Aorta (tissue), 5 donors: ENCODE measurements at regions not wholly inside any gene's neighbourhood (a gene's known extent, or its start where the extent isn't known, plus 50 kb on each side); places are given as distances from the start of the nearest gene placed in this dataset.

Experiments
- ATAC-seq: fragments of 200-7000 bp; cut with Tn5 transposase; one replicate; pipeline ENCODE4 v1.9.1; 2022; ENCODE audit warnings: moderate library complexity; ENCODE audit not compliant: low FRiP score
- DNase-seq, 2 donors: peaks; one replicate each; pipeline ENCODE4 v3.0.0-alpha.2; 2020
- H3K27ac ChIP-seq, 2 donors: one replicate each; pipeline ENCODE4 v1.5.1; 2013; ENCODE audit warnings: low read length in 2 of 2, mild to moderate bottlenecking in 2 of 2, moderate library complexity in 2 of 2, control low read depth in 1 of 2, inconsistent platforms in 1 of 2, low read depth in 1 of 2
- H3K27me3 ChIP-seq, 2 donors: one replicate each; pipeline ENCODE4 v1.6.1; 2013; ENCODE audit warnings: control low read depth in 1 of 2, low read length in 1 of 2, mild to moderate bottlenecking in 1 of 2, moderate library complexity in 1 of 2; ENCODE audit not compliant: insufficient read depth in 2 of 2, control insufficient read depth in 1 of 2
- H3K36me3 ChIP-seq, 2 donors: one replicate each; pipeline ENCODE4 v1.6.1; 2013; ENCODE audit warnings: control low read depth in 1 of 2, low read length in 1 of 2, mild to moderate bottlenecking in 1 of 2; ENCODE audit not compliant: insufficient read depth in 2 of 2, control insufficient read depth in 1 of 2
- H3K4me1 ChIP-seq, 2 donors: one replicate each; pipeline ENCODE4 v1.6.1; 2013; ENCODE audit warnings: low read length in 2 of 2, control low read depth in 1 of 2, mild to moderate bottlenecking in 1 of 2, moderate library complexity in 1 of 2; ENCODE audit not compliant: insufficient read depth in 2 of 2, control insufficient read depth in 1 of 2
- H3K4me3 ChIP-seq, 2 donors: one replicate each; pipeline ENCODE4 v1.5.1; 2013; ENCODE audit warnings: low read length in 2 of 2, control low read depth in 1 of 2, mild to moderate bottlenecking in 1 of 2
- H3K9me3 ChIP-seq: one replicate; pipeline ENCODE4 v1.6.1; 2013; ENCODE audit warnings: mild to moderate bottlenecking, low read length; ENCODE audit not compliant: control insufficient read depth
- WGBS, 2 donors: extraction: QIAGEN DNeasy Blood & Tissue Kit; methylation state at CpG; one replicate each; pipeline ENCODE4 v1.1.7; 2013; 5-methylcytosine and 5-hydroxymethylcytosine counted together
- intact Hi-C, 2 donors: fragments of 100-400 bp; cut with DNase I; formaldehyde crosslinking; loops; one replicate each; pipeline versions ENCODE4 v1.14.2 to v1.15.0; 2022
- donor health status: healthy with polysubstance abuse.
- donor health status: Bipolar disorder and iron deficiency.
- donor health status: DM: no; HTN: no; CAD: no.
- donor health status: DM: no; HTN: no; CAD: no.
- donor health status: DM: yes; HTN: yes; CAD: no.

GRCh38 chr2:185939858-185940257 is 201.3 kb downstream of the FSIP2 start:
- Histone ChIP-seq H3K9me3 (peaks cover 1% of the 10 kb centered on the region), H3K27me3 (no peaks in the 10 kb centered on the region), H3K27ac (no peak overlapping the region), H3K36me3 (no peaks in the 10 kb centered on the region), H3K4me3 (no peak overlapping the region), H3K4me1 (no peaks in the 10 kb centered on the region)
- ATAC-seq (no peak), DNase-seq (no peak)
- intact Hi-C loops = no loop called here

- intact Hi-C loops = no loop called here
- H3K36me3 ChIP-seq = no peaks in the 10 kb centered on the region
- no peaks in the 10 kb centered on the region for H3K4me1 ChIP-seq
- no peak for DNase-seq
- no peak for ATAC-seq
- WGBS, 2 donors = 85 to 88% methylated on average over 4 of the region's 4 CpGs
- H3K4me3 ChIP-seq = no peak overlapping the region
- no peaks in the 10 kb centered on the region for H3K27me3 ChIP-seq
- peaks cover 3% of the 10 kb centered on the region for H3K9me3 ChIP-seq
- no peak overlapping the region for H3K27ac ChIP-seq
Observed at GRCh38 chr2:185942855-185943254, 204.3 kb downstream of the FSIP2 start.

- intact Hi-C loops = no loop called here
- Histone ChIP-seq H3K9me3 (peaks cover 3% of the 10 kb centered on the region), H3K27me3 (no peaks in the 10 kb centered on the region), H3K4me1 (no peaks in the 10 kb centered on the region), H3K36me3 (no peaks in the 10 kb centered on the region), H3K4me3 (no peak overlapping the region), H3K27ac (no peak overlapping the region)
- no peak for ATAC-seq
- WGBS, 2 donors = 79 to 82% methylated on average over 2 of the region's 2 CpGs
- no peak for DNase-seq
Observed at GRCh38 chr2:185947722-185948121, 209.1 kb downstream of the FSIP2 start.

DNA sequence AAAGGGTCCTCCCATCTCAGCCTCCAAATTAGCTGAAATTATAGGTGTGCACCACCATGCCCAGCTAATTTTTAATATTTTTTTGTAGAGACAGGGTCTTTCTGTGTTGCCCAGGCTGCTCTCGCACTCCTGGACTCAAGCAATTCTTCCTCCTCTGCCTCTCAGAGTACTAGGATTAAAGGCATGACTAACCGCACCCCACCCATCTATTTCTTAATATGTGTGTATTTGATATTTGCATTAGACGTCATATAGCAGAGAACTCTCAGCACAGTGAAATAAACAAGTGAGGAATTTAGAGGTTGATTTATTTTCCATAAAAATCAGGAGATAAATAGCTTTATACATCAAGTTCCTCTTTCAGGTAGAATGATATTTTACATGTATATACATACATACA is 213.5 kb downstream of the FSIP2 start:
- intact Hi-C loops = no loop called here
- H3K27ac ChIP-seq = no peak overlapping the region
- WGBS, 2 donors = 93 to 96% methylated on average over 3 of the region's 3 CpGs

DNA sequence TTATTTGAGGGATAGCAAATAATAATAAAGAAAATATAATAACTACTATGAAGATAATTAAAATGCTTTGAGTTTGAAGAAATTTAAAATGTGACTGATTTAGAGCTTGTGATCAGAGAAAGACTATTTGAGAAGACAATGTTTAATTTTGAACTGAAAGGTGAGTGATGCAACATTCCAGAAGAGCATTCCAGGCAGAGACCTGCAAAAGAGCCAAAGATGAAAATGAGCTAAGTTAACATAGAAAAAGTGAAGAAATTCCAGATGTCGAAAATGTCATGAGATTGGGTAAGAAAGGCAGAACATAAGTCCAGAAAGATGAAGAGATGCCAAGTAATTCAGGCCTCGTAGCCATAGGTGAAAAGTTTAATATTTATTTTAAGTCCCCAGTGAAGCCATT is 215.8 kb downstream of the FSIP2 start:
- Histone ChIP-seq H3K36me3 (no peaks in the 10 kb centered on the region), H3K9me3 (no peaks in the 10 kb centered on the region), H3K4me1 (no peaks in the 10 kb centered on the region), H3K4me3 (no peak overlapping the region), H3K27ac (no peak overlapping the region), H3K27me3 (no peaks in the 10 kb centered on the region)
- intact Hi-C loops = no loop called here
- 31 to 54% methylated on average over 2 of the region's 2 CpGs for WGBS, 2 donors
- ATAC-seq = no peak
- DNase-seq = no peak

More for the DNA sequence above, 213.5 kb downstream of the FSIP2 start:
- DNase-seq (no peak), ATAC-seq (no peak)
- Histone ChIP-seq H3K36me3 (no peaks in the 10 kb centered on the region), H3K9me3 (no peaks in the 10 kb centered on the region), H3K4me1 (no peaks in the 10 kb centered on the region), H3K27me3 (no peaks in the 10 kb centered on the region), H3K4me3 (no peak overlapping the region)

DNA sequence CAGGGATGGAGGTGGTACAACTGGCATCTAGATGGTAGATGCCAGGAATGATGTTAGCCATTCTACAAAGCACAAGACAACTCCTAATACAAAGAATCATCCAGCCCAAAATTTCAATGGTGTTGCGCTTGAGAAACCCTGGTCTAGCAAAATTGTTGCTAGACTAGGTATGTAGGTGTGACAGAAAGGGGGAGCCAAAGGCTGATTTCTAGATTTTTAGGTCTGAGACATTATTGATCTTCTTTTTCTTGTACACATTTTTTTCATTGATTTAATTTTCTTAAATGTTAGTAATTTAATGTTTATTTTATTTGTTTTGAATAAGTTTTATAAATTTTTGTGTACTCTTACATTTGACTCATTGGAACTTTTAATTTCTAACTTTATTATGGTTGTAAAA is 216.4 kb downstream of the FSIP2 start:
- no peak overlapping the region for H3K4me3 ChIP-seq
- DNase-seq (no peak), ATAC-seq (no peak)
- no peaks in the 10 kb centered on the region for H3K4me1 ChIP-seq
- H3K27ac ChIP-seq = no peak overlapping the region
- H3K27me3 ChIP-seq = no peaks in the 10 kb centered on the region
- intact Hi-C loops = no loop called here
- H3K36me3 ChIP-seq = no peaks in the 10 kb centered on the region
- H3K9me3 ChIP-seq = no peaks in the 10 kb centered on the region
- WGBS, 2 donors = 53 to 100% methylated on average over 1 of the region's 1 CpG

DNA sequence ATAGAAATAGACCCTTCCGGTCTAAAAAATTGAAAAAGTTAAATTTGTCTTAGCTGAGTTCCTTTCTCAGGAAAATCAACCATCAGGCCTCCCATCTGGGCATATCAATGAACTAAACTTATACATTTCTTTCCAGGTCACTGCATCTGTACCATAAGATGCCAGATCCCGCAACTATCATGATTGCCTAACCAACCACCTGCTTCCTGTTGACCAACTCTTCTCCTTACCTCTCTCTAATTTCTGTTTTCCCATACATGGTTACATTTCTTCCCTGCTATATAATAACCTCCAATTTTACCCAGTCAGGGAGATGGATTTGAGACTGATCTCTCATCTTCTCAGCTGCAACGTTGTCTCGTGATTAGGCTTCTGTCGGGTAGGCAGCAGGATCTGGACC is 228.7 kb downstream of the FSIP2 start:
- intact Hi-C loops = no loop called here
- H3K4me3 ChIP-seq = no peak overlapping the region
- ATAC-seq = no peak
- DNase-seq = no peak
- H3K27me3 ChIP-seq = no peaks in the 10 kb centered on the region
- peaks cover 2% of the 10 kb centered on the region for H3K9me3 ChIP-seq
- H3K4me1 ChIP-seq = no peaks in the 10 kb centered on the region
- WGBS, 2 donors = 93 to 94% methylated on average over 5 of the region's 5 CpGs
- peaks cover 0 to 3% of the 10 kb centered on the region in 2 donors for H3K36me3 ChIP-seq
- H3K27ac ChIP-seq = no peak overlapping the region

GRCh38 chr2:185970148-185970852 is 231.7 kb downstream of the FSIP2 start:
- no peak for DNase-seq
- no peaks in the 10 kb centered on the region for H3K4me1 ChIP-seq
- no peak overlapping the region for H3K27ac ChIP-seq
- intact Hi-C loops = no loop called here
- no peaks in the 10 kb centered on the region for H3K27me3 ChIP-seq
- H3K36me3 ChIP-seq = no peaks in the 10 kb centered on the region
- ATAC-seq = no peak
- WGBS, 2 donors = 79 to 80% methylated on average over 3 of the region's 3 CpGs
- no peaks in the 10 kb centered on the region for H3K9me3 ChIP-seq
- H3K4me3 ChIP-seq = no peak overlapping the region

DNA sequence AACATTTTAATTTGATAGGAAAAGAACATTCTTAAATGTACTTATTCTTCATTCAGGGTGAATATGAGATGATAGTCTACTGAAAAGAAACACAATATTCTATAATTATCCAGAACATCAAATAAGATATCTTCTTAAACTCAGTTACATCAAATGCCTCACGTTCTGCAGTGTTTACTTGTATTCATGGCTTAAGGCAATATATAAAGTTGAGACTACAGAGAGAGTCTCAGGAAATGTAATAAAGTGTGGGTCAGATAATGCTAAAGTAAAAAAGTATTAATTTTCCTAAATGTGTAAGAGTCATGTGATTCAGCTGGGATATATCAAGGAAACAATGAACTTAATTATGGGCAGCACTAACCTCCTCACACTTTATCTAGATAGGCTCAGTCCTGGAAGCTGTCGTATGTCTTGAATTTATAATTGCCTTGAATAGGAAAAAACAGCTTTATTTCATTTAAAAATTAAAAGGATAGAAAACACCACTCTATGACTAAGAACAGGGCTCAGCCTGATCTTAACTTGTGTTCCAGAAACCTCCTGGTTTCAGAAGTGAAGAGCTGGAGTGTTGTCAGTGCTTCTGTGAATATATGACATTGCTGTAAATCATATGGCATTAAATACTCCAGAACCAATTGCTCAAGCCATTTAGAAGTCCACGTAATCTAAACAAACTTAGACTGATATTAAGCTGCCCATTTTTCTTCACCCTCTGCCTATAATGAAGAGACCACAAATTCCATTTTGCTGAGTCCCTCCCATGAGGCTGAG is 240.2 kb downstream of the FSIP2 start:
- Histone ChIP-seq H3K27ac (no peak overlapping the region), H3K4me3 (no peak overlapping the region), H3K36me3 (no peaks in the 10 kb centered on the region), H3K4me1 (no peaks in the 10 kb centered on the region), H3K9me3 (no peaks in the 10 kb centered on the region), H3K27me3 (no peaks in the 10 kb centered on the region)
- 66 to 72% methylated on average over 3 of the region's 3 CpGs for WGBS, 2 donors
- intact Hi-C loops = no loop called here
- no peak for DNase-seq
- no peak for ATAC-seq
